Suprapubic skin (tissue), 4 donors: ENCODE measurements at regions not wholly inside any gene's neighbourhood (a gene's known extent, or its start where the extent isn't known, plus 50 kb on each side); places are given as distances from the start of the nearest gene placed in this dataset.

Experiments
- DNase-seq, 2 donors: peaks; one replicate each; pipeline ENCODE4 v3.0.0-alpha.2; 2019; ENCODE audit warnings: low spot score in 2 of 2
- H3K27ac ChIP-seq: fragments of 200-600 bp; sonication (generic); one replicate; pipeline ENCODE4 v1.5.1; 2019
- H3K27me3 ChIP-seq: fragments of 200-600 bp; sonication (generic); one replicate; pipeline ENCODE4 v1.5.1; 2019
- H3K36me3 ChIP-seq: fragments of 200-600 bp; sonication (generic); one replicate; pipeline ENCODE4 v1.5.1; 2019
- H3K4me1 ChIP-seq: fragments of 200-600 bp; sonication (generic); one replicate; pipeline ENCODE4 v1.5.1; 2019
- H3K4me3 ChIP-seq: fragments of 200-600 bp; sonication (generic); one replicate; pipeline ENCODE4 v1.5.1; 2019; ENCODE audit warnings: mild to moderate bottlenecking
- H3K9me3 ChIP-seq: fragments of 200-600 bp; sonication (generic); one replicate; pipeline ENCODE4 v1.5.1; 2019
- CTCF ChIP-seq, 2 donors: fragments of 200-600 bp in 1 of 2; fragments of 450-650 bp in 1 of 2; sonication (generic) in 1 of 2; IDR thresholded peaks; one replicate each; pipeline ENCODE4 v1.5.1; 2016 to 2019; ENCODE audit warnings: antibody characterized with exemption in 2 of 2, mild to moderate bottlenecking in 1 of 2, moderate library complexity in 1 of 2
- EP300 ChIP-seq: sonication (generic); formaldehyde crosslinking; IDR thresholded peaks from one replicate; pipeline ENCODE4 v1.6.1; 2017; ENCODE audit warnings: antibody characterized with exemption
- POLR2A ChIP-seq, 2 donors: fragments of 450-650 bp; IDR thresholded peaks; one replicate each; pipeline ENCODE4 v1.6.1; 2017; ENCODE audit warnings: antibody characterized with exemption in 2 of 2, mild to moderate bottlenecking in 2 of 2, moderate library complexity in 2 of 2
- POLR2AphosphoS5 ChIP-seq, 3 donors: sonication (generic); formaldehyde crosslinking; IDR thresholded peaks; one replicate each; pipeline ENCODE4 v1.6.1; 2017; ENCODE audit warnings: antibody characterized with exemption in 3 of 3
- WGBS: methylation state at CpG from one replicate; pipeline ENCODE4 v1.1.5; 2018; 5-methylcytosine and 5-hydroxymethylcytosine counted together

GRCh38 chr9:78767490-78767889, 470.6 kb downstream of the PSAT1 start:
- 72% methylated on average over 7 of the region's 7 CpGs for WGBS
- Histone ChIP-seq H3K4me1 (no peaks in the 10 kb centered on the region), H3K4me3 (no peak overlapping the region), H3K9me3 (no peaks in the 10 kb centered on the region), H3K27me3 (no peaks in the 10 kb centered on the region), H3K36me3 (no peaks in the 10 kb centered on the region), H3K27ac (no peak overlapping the region)
- DNase-seq, result no peak
- TF ChIP-seq POLR2A (IDR thresholded peaks at IDR 0.05) (no peak), EP300 (no peak), POLR2AphosphoS5 (IDR thresholded peaks at IDR 0.05) (no peak), CTCF (IDR thresholded peaks at IDR 0.05) (no peak)

- no peak for DNase-seq
Observed at GRCh38 chr9:78769690-78770089, 472.8 kb downstream of the PSAT1 start.

GRCh38 chr9:78775211-78775610, 478.3 kb downstream of the PSAT1 start:
- H3K4me1 ChIP-seq, result no peaks in the 10 kb centered on the region
- H3K9me3 ChIP-seq, result no peaks in the 10 kb centered on the region
- DNase-seq, result no peak
- H3K4me3 ChIP-seq, result no peak overlapping the region
- H3K27me3 ChIP-seq, result no peaks in the 10 kb centered on the region
- H3K36me3 ChIP-seq, result no peaks in the 10 kb centered on the region
- WGBS, result 75% methylated on average over 11 of the region's 11 CpGs
- TF ChIP-seq POLR2A (IDR thresholded peaks at IDR 0.05), result no peak
- no peak for TF ChIP-seq POLR2AphosphoS5 (IDR thresholded peaks at IDR 0.05)
- no peak for TF ChIP-seq CTCF (IDR thresholded peaks at IDR 0.05)
- TF ChIP-seq EP300, result no peak
- H3K27ac ChIP-seq, result no peak overlapping the region

More at GRCh38 chr9:78769690-78770089, 472.8 kb downstream of the PSAT1 start:
- no peaks in the 10 kb centered on the region for H3K4me1 ChIP-seq
- no peaks in the 10 kb centered on the region for H3K27me3 ChIP-seq
- no peaks in the 10 kb centered on the region for H3K36me3 ChIP-seq
- WGBS, result 74% methylated on average over 2 of the region's 2 CpGs
- TF ChIP-seq CTCF (IDR thresholded peaks at IDR 0.05) (no peak), POLR2A (IDR thresholded peaks at IDR 0.05) (no peak), EP300 (no peak), POLR2AphosphoS5 (IDR thresholded peaks at IDR 0.05) (no peak)
- H3K4me3 ChIP-seq, result no peak overlapping the region
- no peak overlapping the region for H3K27ac ChIP-seq
- H3K9me3 ChIP-seq, result no peaks in the 10 kb centered on the region

DNA sequence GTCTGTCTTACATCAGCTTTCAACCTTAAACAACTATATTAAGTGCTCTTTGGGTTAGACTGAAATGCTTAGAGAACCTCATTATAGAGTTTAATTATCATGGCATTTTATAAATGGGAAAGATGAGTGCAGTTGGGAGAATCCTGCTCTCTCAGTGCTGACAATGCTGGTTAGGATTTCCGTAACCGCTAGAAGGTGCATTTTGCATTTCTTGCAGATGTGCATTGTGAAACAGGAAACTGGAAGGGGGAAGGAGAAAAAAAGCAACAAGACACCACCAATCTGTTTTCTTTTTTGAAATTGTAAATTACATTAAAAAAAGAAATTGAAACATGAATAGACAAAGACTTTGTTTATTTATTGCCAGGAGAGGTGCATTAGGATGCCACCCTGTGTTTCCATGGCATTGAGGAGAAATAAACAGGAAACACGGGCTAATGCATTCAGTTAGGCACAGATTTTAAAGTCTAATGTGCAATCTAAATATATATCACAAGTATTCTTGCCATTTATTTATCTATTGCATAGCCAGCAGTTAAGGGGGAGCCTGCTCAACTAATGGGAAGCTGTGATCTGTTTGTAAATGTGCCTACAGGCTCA, 478.9 kb downstream of the PSAT1 start:
- no peak for DNase-seq
- no peaks in the 10 kb centered on the region for H3K4me1 ChIP-seq
- no peaks in the 10 kb centered on the region for H3K36me3 ChIP-seq
- no peaks in the 10 kb centered on the region for H3K27me3 ChIP-seq
- H3K9me3 ChIP-seq, result no peaks in the 10 kb centered on the region
- TF ChIP-seq POLR2AphosphoS5 (IDR thresholded peaks at IDR 0.05) (no peak), EP300 (no peak), CTCF (IDR thresholded peaks at IDR 0.05) (no peak), POLR2A (IDR thresholded peaks at IDR 0.05) (no peak)
- H3K27ac ChIP-seq, result no peak overlapping the region
- H3K4me3 ChIP-seq, result no peak overlapping the region
- WGBS, result 65% methylated on average over 3 of the region's 3 CpGs

- no peak overlapping the region for H3K4me3 ChIP-seq
- 80% methylated on average over 4 of the region's 4 CpGs for WGBS
Observed at GRCh38 chr9:78777747-78778146, 480.8 kb downstream of the PSAT1 start.

DNA sequence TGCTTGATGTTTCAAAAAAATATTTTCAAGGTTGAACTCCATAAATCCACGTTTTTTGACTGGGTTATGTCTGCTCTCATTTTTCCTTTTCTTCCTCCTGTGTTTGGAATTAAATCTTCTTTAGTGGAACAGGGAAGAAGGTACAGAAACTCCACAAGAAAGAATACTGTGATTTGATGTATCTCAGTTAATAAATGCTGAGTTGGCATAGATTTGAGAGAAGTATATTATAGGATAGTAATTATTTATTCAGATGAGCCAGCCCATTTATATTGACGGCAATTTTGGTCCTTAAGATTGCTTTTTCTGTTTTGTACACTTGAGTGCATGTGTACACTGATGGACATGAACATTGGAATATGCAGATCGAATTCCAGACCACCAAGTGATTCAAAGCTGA, 481.4 kb downstream of the PSAT1 start:
- Histone ChIP-seq H3K36me3 (no peaks in the 10 kb centered on the region), H3K27me3 (no peaks in the 10 kb centered on the region), H3K4me3 (no peak overlapping the region), H3K27ac (no peak overlapping the region), H3K4me1 (no peaks in the 10 kb centered on the region), H3K9me3 (no peaks in the 10 kb centered on the region)
- DNase-seq, result no peak
- WGBS, result 77% methylated on average over 3 of the region's 3 CpGs
- TF ChIP-seq CTCF (IDR thresholded peaks at IDR 0.05) (no peak), POLR2AphosphoS5 (IDR thresholded peaks at IDR 0.05) (no peak), POLR2A (IDR thresholded peaks at IDR 0.05) (no peak), EP300 (no peak)

More at GRCh38 chr9:78777747-78778146, 480.8 kb downstream of the PSAT1 start:
- Histone ChIP-seq H3K9me3 (no peaks in the 10 kb centered on the region), H3K36me3 (no peaks in the 10 kb centered on the region), H3K27me3 (no peaks in the 10 kb centered on the region), H3K27ac (no peak overlapping the region), H3K4me1 (no peaks in the 10 kb centered on the region)
- no peak for TF ChIP-seq EP300
- no peak for DNase-seq
